SK-N-SH treated with all-trans-retinoic acid at 6 μM for 48 hours (cell line): ENCODE measurements at regions not wholly inside any gene's neighbourhood (a gene's known extent, or its start where the extent isn't known, plus 50 kb on each side); places are given as distances from the start of the nearest gene placed in this dataset.

Experiments used
- ATAC-seq: fragments of 200-7000 bp; cut with Tn5 transposase; 3 replicates; pipeline ENCODE4 v1.9.1; 2020; ENCODE audit warnings: mild to moderate bottlenecking, moderate library complexity
- ARNTL ChIP-seq: fragments of 450-650 bp; formaldehyde crosslinking; IDR thresholded peaks from 2 replicates; pipeline ENCODE4 v1.5.0; 2020; ENCODE audit warnings: low read depth, mild to moderate bottlenecking, moderate library complexity, borderline replicate concordance
- BACH2 ChIP-seq: fragments of 250-450 bp; sonication (Bioruptor Pico); IDR thresholded peaks from 2 replicates; pipeline ENCODE4 v1.9.0; 2021; ENCODE audit warnings: mild to moderate bottlenecking, borderline replicate concordance
- CSDC2 ChIP-seq: fragments of 250-450 bp; sonication (Bioruptor Pico); IDR thresholded peaks from 2 replicates; pipeline ENCODE4 v1.5.0; 2020; ENCODE audit warnings: mild to moderate bottlenecking, moderate library complexity
- ESRRG ChIP-seq: fragments of 250-450 bp; sonication (Bioruptor Pico); IDR thresholded peaks from 2 replicates; pipeline ENCODE4 v1.6.1; 2021; ENCODE audit warnings: mild to moderate bottlenecking
- ISL1 ChIP-seq: fragments of 250-450 bp; sonication (Bioruptor Pico); IDR thresholded peaks from 2 replicates; pipeline ENCODE4 v2.1.2; 2022; ENCODE audit warnings: mild to moderate bottlenecking, moderate library complexity
- OSR1 ChIP-seq: fragments of 250-450 bp; sonication (Bioruptor Pico); IDR thresholded peaks from 2 replicates; pipeline ENCODE4 v1.8.0; 2022; ENCODE audit warnings: moderate library complexity, mild to moderate bottlenecking, inconsistent platforms
- POU6F1 ChIP-seq: fragments of 250-450 bp; sonication (Bioruptor Pico); IDR thresholded peaks from 2 replicates; pipeline ENCODE4 v1.8.0; 2021; ENCODE audit warnings: low read depth, mild to moderate bottlenecking, moderate library complexity, borderline replicate concordance
- PPARA ChIP-seq: fragments of 250-450 bp; sonication (Bioruptor Pico); IDR thresholded peaks from 2 replicates; pipeline ENCODE4 v1.5.0; 2020; ENCODE audit warnings: mild to moderate bottlenecking, borderline replicate concordance
- RARB ChIP-seq: fragments of 250-450 bp; sonication (Bioruptor Pico); IDR thresholded peaks from 2 replicates; pipeline ENCODE4 v1.8.0; 2021; ENCODE audit warnings: mild to moderate bottlenecking, moderate library complexity
- SNAI2 ChIP-seq: fragments of 250-450 bp; sonication (Bioruptor Pico); IDR thresholded peaks from 2 replicates; pipeline ENCODE4 v1.5.0; 2020; ENCODE audit warnings: mild to moderate bottlenecking, moderate library complexity
- TOX ChIP-seq: fragments of 250-450 bp; sonication (Bioruptor Pico); IDR thresholded peaks from 2 replicates; pipeline ENCODE4 v1.8.0; 2021; ENCODE audit warnings: mild to moderate bottlenecking, moderate library complexity, borderline replicate concordance
- TSHZ2 ChIP-seq: fragments of 250-450 bp; sonication (Bioruptor Pico); IDR thresholded peaks from 2 replicates; pipeline ENCODE4 v1.5.0; 2020; ENCODE audit warnings: mild to moderate bottlenecking, moderate library complexity
- ZFP3 ChIP-seq: fragments of 250-450 bp; sonication (Bioruptor Pico); IDR thresholded peaks from 2 replicates; pipeline ENCODE4 v1.5.0; 2020; ENCODE audit warnings: mild to moderate bottlenecking, moderate library complexity
- ZFP30 ChIP-seq: fragments of 450-650 bp; formaldehyde crosslinking; IDR thresholded peaks from 2 replicates; pipeline ENCODE4 v1.5.0; 2022; ENCODE audit warnings: mild to moderate bottlenecking, moderate library complexity
- ZNF565 ChIP-seq: fragments of 450-650 bp; formaldehyde crosslinking; conservative IDR thresholded peaks from 2 replicates; pipeline ENCODE4 v1.5.0; 2020; ENCODE audit warnings: low read depth, mild to moderate bottlenecking, moderate library complexity
- ZNF70 ChIP-seq: fragments of 450-650 bp; formaldehyde crosslinking; IDR thresholded peaks from 2 replicates; pipeline ENCODE4 v1.5.0; 2020; ENCODE audit warnings: mild to moderate bottlenecking, moderate library complexity
- ZNF8 ChIP-seq: fragments of 450-650 bp; formaldehyde crosslinking; IDR thresholded peaks from 2 replicates; pipeline ENCODE4 v1.5.0; 2020; ENCODE audit warnings: mild to moderate bottlenecking, moderate library complexity
- TF ChIP-seq, protein P1 (sequence below): fragments of 250-450 bp; sonication (Bioruptor Pico); IDR thresholded peaks from 2 replicates; pipeline ENCODE4 v1.8.0; 2020; ENCODE audit warnings: mild to moderate bottlenecking, moderate library complexity, borderline replicate concordance
- TF ChIP-seq, protein P2 (sequence below): fragments of 250-450 bp; sonication (Bioruptor Pico); IDR thresholded peaks from 2 replicates; pipeline ENCODE4 v1.5.1; 2020; ENCODE audit warnings: low read depth, mild to moderate bottlenecking, moderate library complexity

GRCh38 chr3:144915202-144915601, 943.6 kb downstream of the DIPK2A start:
- TF ChIP-seq, protein P1, sequence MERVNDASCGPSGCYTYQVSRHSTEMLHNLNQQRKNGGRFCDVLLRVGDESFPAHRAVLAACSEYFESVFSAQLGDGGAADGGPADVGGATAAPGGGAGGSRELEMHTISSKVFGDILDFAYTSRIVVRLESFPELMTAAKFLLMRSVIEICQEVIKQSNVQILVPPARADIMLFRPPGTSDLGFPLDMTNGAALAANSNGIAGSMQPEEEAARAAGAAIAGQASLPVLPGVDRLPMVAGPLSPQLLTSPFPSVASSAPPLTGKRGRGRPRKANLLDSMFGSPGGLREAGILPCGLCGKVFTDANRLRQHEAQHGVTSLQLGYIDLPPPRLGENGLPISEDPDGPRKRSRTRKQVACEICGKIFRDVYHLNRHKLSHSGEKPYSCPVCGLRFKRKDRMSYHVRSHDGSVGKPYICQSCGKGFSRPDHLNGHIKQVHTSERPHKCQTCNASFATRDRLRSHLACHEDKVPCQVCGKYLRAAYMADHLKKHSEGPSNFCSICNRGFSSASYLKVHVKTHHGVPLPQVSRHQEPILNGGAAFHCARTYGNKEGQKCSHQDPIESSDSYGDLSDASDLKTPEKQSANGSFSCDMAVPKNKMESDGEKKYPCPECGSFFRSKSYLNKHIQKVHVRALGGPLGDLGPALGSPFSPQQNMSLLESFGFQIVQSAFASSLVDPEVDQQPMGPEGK (CRISPR knock-in tag): no peak
- TF ChIP-seq RARB (CRISPR knock-in tag) (no peak), ZNF70 (CRISPR knock-in tag) (no peak), OSR1 (no peak), ARNTL (no peak), SNAI2 (CRISPR knock-in tag) (no peak), PPARA (CRISPR knock-in tag) (no peak), POU6F1 (CRISPR knock-in tag) (no peak)
- TF ChIP-seq, protein P2, sequence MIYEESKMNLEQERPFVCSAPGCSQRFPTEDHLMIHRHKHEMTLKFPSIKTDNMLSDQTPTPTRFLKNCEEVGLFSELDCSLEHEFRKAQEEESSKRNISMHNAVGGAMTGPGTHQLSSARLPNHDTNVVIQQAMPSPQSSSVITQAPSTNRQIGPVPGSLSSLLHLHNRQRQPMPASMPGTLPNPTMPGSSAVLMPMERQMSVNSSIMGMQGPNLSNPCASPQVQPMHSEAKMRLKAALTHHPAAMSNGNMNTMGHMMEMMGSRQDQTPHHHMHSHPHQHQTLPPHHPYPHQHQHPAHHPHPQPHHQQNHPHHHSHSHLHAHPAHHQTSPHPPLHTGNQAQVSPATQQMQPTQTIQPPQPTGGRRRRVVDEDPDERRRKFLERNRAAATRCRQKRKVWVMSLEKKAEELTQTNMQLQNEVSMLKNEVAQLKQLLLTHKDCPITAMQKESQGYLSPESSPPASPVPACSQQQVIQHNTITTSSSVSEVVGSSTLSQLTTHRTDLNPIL (CRISPR knock-in tag): no peak
- no peak for ATAC-seq

DNA sequence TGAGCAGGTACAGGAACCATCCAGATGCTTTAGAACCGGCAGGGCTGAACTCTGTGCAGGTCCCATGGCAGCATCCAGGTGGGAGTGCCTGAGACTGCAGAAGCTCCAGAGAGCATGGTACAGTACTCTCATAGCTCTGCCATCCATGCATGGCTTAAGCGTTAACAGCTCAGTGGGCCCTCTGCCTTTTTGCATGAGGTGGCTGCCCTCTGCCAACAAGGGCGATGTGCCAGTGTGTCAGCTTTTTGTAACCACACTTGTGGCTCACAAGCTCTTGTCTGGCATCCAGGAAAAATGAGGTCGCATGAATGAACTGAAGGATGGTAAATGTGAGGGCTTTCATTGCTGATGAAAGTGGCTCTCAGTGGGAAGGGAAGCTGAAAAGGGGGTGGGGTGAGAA, 950.1 kb downstream of the DIPK2A start:
- TF ChIP-seq POU6F1 (CRISPR knock-in tag) (no peak), ZNF565 (no peak), ZNF8 (CRISPR knock-in tag) (no peak)
- ATAC-seq: no peak

DNA sequence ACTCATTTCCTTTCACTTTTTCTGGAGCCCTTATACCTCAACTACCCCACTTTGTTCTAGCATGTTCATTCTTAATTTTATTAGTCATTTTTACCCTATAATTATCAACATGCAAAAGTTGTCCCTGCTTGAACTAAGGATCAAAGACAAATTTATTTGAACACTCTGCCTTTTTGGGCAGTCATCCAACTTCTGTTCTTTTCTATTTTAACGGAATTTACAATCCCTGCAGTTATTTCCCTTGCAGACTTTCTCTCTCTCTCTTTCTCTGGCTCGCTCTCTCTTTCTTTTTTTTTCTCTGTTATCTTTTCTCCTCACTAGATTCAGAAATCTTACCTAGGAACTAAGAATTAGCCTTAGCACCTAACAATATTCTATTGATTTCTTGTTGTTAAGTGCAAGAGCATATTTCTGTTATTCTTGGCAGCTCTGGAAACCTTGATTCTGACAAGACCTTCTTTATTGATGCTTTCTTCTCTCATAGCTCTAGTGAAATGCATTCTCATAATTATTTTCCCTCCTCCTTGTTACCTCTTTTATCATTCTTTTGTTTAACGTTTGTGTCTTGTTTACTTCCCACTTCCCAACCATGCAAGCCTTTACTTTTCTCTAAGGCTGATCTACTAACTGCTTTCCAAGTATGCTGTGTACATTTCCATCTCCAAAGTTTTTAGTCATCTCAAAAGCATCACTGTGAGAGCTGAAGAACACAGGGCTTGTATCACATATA, 951.6 kb downstream of the DIPK2A start:
- TF ChIP-seq, protein P1 (CRISPR knock-in tag): no peak
- TF ChIP-seq RARB (CRISPR knock-in tag): no peak
- no peak for TF ChIP-seq ESRRG
- TF ChIP-seq ZFP30 (CRISPR knock-in tag): no peak
- TF ChIP-seq PPARA (CRISPR knock-in tag): no peak
- no peak for TF ChIP-seq SNAI2 (CRISPR knock-in tag)
- TF ChIP-seq CSDC2 (CRISPR knock-in tag): no peak
- no peak for TF ChIP-seq BACH2 (CRISPR knock-in tag)
- TF ChIP-seq ZNF70 (CRISPR knock-in tag): no peak
- TF ChIP-seq ISL1 (CRISPR knock-in tag): no peak
- TF ChIP-seq ARNTL: no peak
- no peak for TF ChIP-seq TOX (CRISPR knock-in tag)
- TF ChIP-seq ZNF565: no peak
- TF ChIP-seq ZFP3 (CRISPR knock-in tag): no peak
- TF ChIP-seq OSR1: no peak
- TF ChIP-seq TSHZ2 (CRISPR knock-in tag): no peak
- TF ChIP-seq POU6F1 (CRISPR knock-in tag): no peak
- TF ChIP-seq, all 23 proteins: peak for 0
- no peak for ATAC-seq
